SK-MEL-5 (cell line): ENCODE measurements at regions not wholly inside any gene's neighbourhood (a gene's known extent, or its start where the extent isn't known, plus 50 kb on each side); places are given as distances from the start of the nearest gene placed in this dataset.
A peak's percentile ranks its signal among the peaks of the same experiment; 100 is the strongest.

Source experiments
- DNase-seq: peaks from one replicate; pipeline ENCODE4 v3.0.0-alpha.2; 2016; ENCODE audit warnings: low read depth, low spot score
- in situ Hi-C: cut with HindIII; loops from 2 replicates; pipeline ENCODE4 v1.10.0; 2016; ENCODE audit warnings: low sequenced_read_pairs, high pct_unique_total_duplicates, low pct_unique_long_range_greater_than_20kb

GRCh38 chr9:27715651-27716050 lies 142.4 kb upstream of the C9orf72 start:
- DNase-seq = no peak
- in situ Hi-C loops = no loop called here

- in situ Hi-C loops = no loop called here
- DNase-seq = no peak
These were observed 144.7 kb upstream of the C9orf72 start for GRCh38 chr9:27717991-27718390.

- DNase-seq = no peak
- in situ Hi-C loops = no loop called here
These were observed 146.4 kb upstream of the C9orf72 start for GRCh38 chr9:27719711-27720110.

GRCh38 chr9:27722866-27723265 lies 149.6 kb upstream of the C9orf72 start:
- no peak for DNase-seq
- in situ Hi-C loops = no loop called here

- in situ Hi-C loops = no loop called here
- DNase-seq = peak; percentile 73
These were observed 153.2 kb upstream of the C9orf72 start for GRCh38 chr9:27726244-27727081.

- no peak for DNase-seq
- in situ Hi-C loops = no loop called here
These were observed 159.2 kb upstream of the C9orf72 start for GRCh38 chr9:27732494-27732893.

- no peak for DNase-seq
- in situ Hi-C loops = no loop called here
These were observed 170.2 kb upstream of the C9orf72 start for GRCh38 chr9:27743490-27743889.

- no peak for DNase-seq
- in situ Hi-C loops = no loop called here
These were observed 174.2 kb upstream of the C9orf72 start for GRCh38 chr9:27747450-27747849.

- DNase-seq = no peak
These were observed 176.6 kb upstream of the C9orf72 start for GRCh38 chr9:27749838-27750237.

GRCh38 chr9:27750566-27750965 lies 177.3 kb upstream of the C9orf72 start:
- in situ Hi-C loops = no loop called here
- DNase-seq = no peak

More at GRCh38 chr9:27749838-27750237, 176.6 kb upstream of the C9orf72 start:
- in situ Hi-C loops = no loop called here

GRCh38 chr9:27752069-27752468 lies 178.8 kb upstream of the C9orf72 start:
- DNase-seq = no peak
- in situ Hi-C loops = no loop called here

- in situ Hi-C loops = no loop called here
These were observed 182.6 kb upstream of the C9orf72 start for GRCh38 chr9:27755846-27756245.

GRCh38 chr9:27756418-27756817 lies 183.1 kb upstream of the C9orf72 start:
- DNase-seq = no peak
- in situ Hi-C loops = no loop called here

More at GRCh38 chr9:27755846-27756245, 182.6 kb upstream of the C9orf72 start:
- DNase-seq = no peak

- in situ Hi-C loops = no loop called here
- DNase-seq = no peak
These were observed 190.6 kb upstream of the C9orf72 start for GRCh38 chr9:27763831-27764230.

- no peak for DNase-seq
- in situ Hi-C loops = no loop called here
These were observed 192.2 kb upstream of the C9orf72 start for GRCh38 chr9:27765266-27766072.

GRCh38 chr9:27766073-27766835 lies 193.0 kb upstream of the C9orf72 start:
- in situ Hi-C loops = no loop called here
- DNase-seq = no peak

GRCh38 chr9:27768781-27769180 lies 195.5 kb upstream of the C9orf72 start:
- in situ Hi-C loops = no loop called here
- no peak for DNase-seq

- DNase-seq = no peak
- in situ Hi-C loops = no loop called here
These were observed 197.3 kb upstream of the C9orf72 start for GRCh38 chr9:27770541-27770940.
